A549 (cell line): ENCODE measurements at regions not wholly inside any gene's neighbourhood (a gene's known extent, or its start where the extent isn't known, plus 50 kb on each side); places are given as distances from the start of the nearest gene placed in this dataset.
A peak's percentile ranks its signal among the peaks of the same experiment; 100 is the strongest.

Source experiments
- ATAC-seq, 2 experiments: fragments of 200-7000 bp in 1 of 2; fragments of >200 bp in 1 of 2; cut with Nextera tagmentation in 1 of 2; cut with Tn5 transposase in 1 of 2; 3 replicates each; pipeline versions ENCODE4 v1.8.0 to v1.9.1; 2018 to 2020; ENCODE audit warnings: mild to moderate bottlenecking in 1 of 2, moderate library complexity in 1 of 2
- CTCF ChIA-PET: fragments of 300-600 bp; sonication (Branson Sonifier 250); formaldehyde crosslinking; extraction: SDS; loops from one replicate; lab custom pipeline; 2021; ENCODE audit warnings: antibody characterized with exemption, inconsistent platforms; lab: Yijun Ruan, JAX
- POLR2A ChIA-PET: fragments of 350-600 bp; formaldehyde crosslinking; extraction: SDS; loops from one replicate; lab custom pipeline; 2021; ENCODE audit warnings: antibody characterized with exemption, inconsistent platforms; lab: Yijun Ruan, JAX
- DNase-seq, 2 experiments: peaks; one replicate each; pipeline versions ENCODE4 v3.0.0 to v3.0.0-alpha.2; 2011 to 2016; ENCODE audit warnings: low read depth in 1 of 2, low spot score in 1 of 2
- FAIRE-seq: peaks from 2 replicates; lab custom pipeline; 2011; peaks lifted over from hg19 to GRCh38; lab: Jason Lieb, UNC
- H3K27ac ChIP-seq, 2 experiments: fragments of >200 bp; sonication (Bioruptor Twin); formaldehyde crosslinking; 3 replicates each; pipeline ENCODE4 v1.5.1; 2016 to 2017
- H3K4me1 ChIP-seq: fragments of >200 bp; sonication (Bioruptor Twin); formaldehyde crosslinking; 3 replicates; pipeline ENCODE4 v1.6.1; 2016
- H3K4me2 ChIP-seq: fragments of >200 bp; sonication (Bioruptor Twin); formaldehyde crosslinking; 3 replicates; pipeline ENCODE4 v1.6.1; 2016
- H3K4me3 ChIP-seq: fragments of >200 bp; sonication (Bioruptor Twin); formaldehyde crosslinking; 3 replicates; pipeline ENCODE4 v1.5.1; 2016
- H3K9me3 ChIP-seq: fragments of >200 bp; sonication (Bioruptor Twin); formaldehyde crosslinking; 3 replicates; pipeline ENCODE4 v1.6.1; 2016
- BHLHE40 ChIP-seq: IDR thresholded peaks from 2 replicates; pipeline ENCODE4 v1.6.1; 2012; ENCODE audit warnings: low read depth, low read length, inconsistent platforms
- CBX8 ChIP-seq: fragments of 200-600 bp; sonication (generic); IDR thresholded peaks from 2 replicates; pipeline ENCODE4 v1.6.1; 2016
- CEBPB ChIP-seq, 2 experiments: fragments of >200 bp in 1 of 2; sonication (Bioruptor Twin) in 1 of 2; formaldehyde crosslinking in 1 of 2; IDR thresholded peaks; 2 replicates each; pipeline ENCODE4 v1.6.1; 2012 to 2016
- CHD4 ChIP-seq: fragments of 200-600 bp; sonication (generic); IDR thresholded peaks from 2 replicates; pipeline ENCODE4 v1.6.1; 2016; ENCODE audit warnings: antibody characterized with exemption, mild to moderate bottlenecking, borderline replicate concordance
- EHMT2 ChIP-seq: fragments of 200-600 bp; sonication (generic); IDR thresholded peaks from 2 replicates; pipeline ENCODE4 v1.6.1; 2016; ENCODE audit warnings: antibody characterized with exemption, low read depth, mild to moderate bottlenecking, moderate library complexity
- FOXS1 ChIP-seq: fragments of 250-450 bp; sonication (Bioruptor Pico); IDR thresholded peaks from 2 replicates; pipeline ENCODE4 v1.5.0; 2020; ENCODE audit warnings: mild to moderate bottlenecking, moderate library complexity
- GATA3 ChIP-seq: IDR thresholded peaks from 2 replicates; pipeline ENCODE4 v1.6.1; 2012; ENCODE audit warnings: borderline replicate concordance
- HDAC2 ChIP-seq: fragments of 200-600 bp; sonication (generic); IDR thresholded peaks from 2 replicates; pipeline ENCODE4 v1.6.1; 2016
- HES2 ChIP-seq: fragments of >200 bp; sonication (Bioruptor Twin); formaldehyde crosslinking; IDR thresholded peaks from 2 replicates; pipeline ENCODE4 v1.6.1; 2016
- HEYL ChIP-seq: fragments of 250-450 bp; sonication (Bioruptor Pico); IDR thresholded peaks from 2 replicates; pipeline ENCODE4 v1.8.0; 2021; ENCODE audit warnings: mild to moderate bottlenecking, moderate library complexity
- HOXA7 ChIP-seq: fragments of 250-450 bp; sonication (Bioruptor Pico); IDR thresholded peaks from 2 replicates; pipeline ENCODE4 v1.5.0; 2020; ENCODE audit warnings: mild to moderate bottlenecking, moderate library complexity
- KDM5A ChIP-seq: fragments of 200-600 bp; sonication (generic); IDR thresholded peaks from 2 replicates; pipeline ENCODE4 v1.6.1; 2016; ENCODE audit warnings: antibody characterized with exemption, mild to moderate bottlenecking
- MAFK ChIP-seq: fragments of 450-650 bp; IDR thresholded peaks from 2 replicates; pipeline ENCODE4 v1.6.1; 2014; ENCODE audit not compliant: partially characterized antibody
- MAZ ChIP-seq: fragments of 150-350 bp; IDR thresholded peaks from 2 replicates; pipeline ENCODE4 v1.6.1; 2014; ENCODE audit warnings: antibody characterized with exemption, low read depth, low read length, borderline replicate concordance
- MYC ChIP-seq: IDR thresholded peaks from 2 replicates; pipeline ENCODE4 v1.6.1; 2012; ENCODE audit warnings: mild to moderate bottlenecking, inconsistent platforms, low read length, improper control_type of control experiment, borderline replicate concordance
- NFE2L2 ChIP-seq: fragments of 150-350 bp; conservative IDR thresholded peaks from 2 replicates; pipeline ENCODE4 v1.6.1; 2014; ENCODE audit warnings: low read length
- NR3C1 ChIP-seq: fragments of >200 bp; sonication (Bioruptor Twin); formaldehyde crosslinking; IDR thresholded peaks from 3 replicates; pipeline ENCODE4 v1.6.1; 2017
- PHF8 ChIP-seq: fragments of 200-600 bp; sonication (generic); IDR thresholded peaks from 2 replicates; pipeline ENCODE4 v1.6.1; 2016; ENCODE audit warnings: low read depth, mild to moderate bottlenecking, antibody characterized with exemption, moderate library complexity, borderline replicate concordance
- RAD21 ChIP-seq, 2 experiments: fragments of >200 bp in 1 of 2; sonication (Bioruptor Twin) in 1 of 2; formaldehyde crosslinking in 1 of 2; IDR thresholded peaks in 1 of 2; conservative IDR thresholded peaks in 1 of 2; 2 replicates in 1 of 2; 3 replicates in 1 of 2; pipeline ENCODE4 v1.6.1; 2012 to 2018; ENCODE audit warnings: inconsistent platforms in 1 of 2
- RCOR1 ChIP-seq: fragments of 150-350 bp; IDR thresholded peaks from 2 replicates; pipeline ENCODE4 v1.6.1; 2014; ENCODE audit warnings: antibody characterized with exemption, low read length, low read depth
- SMC3 ChIP-seq: fragments of >200 bp; sonication (Bioruptor Twin); formaldehyde crosslinking; IDR thresholded peaks from 3 replicates; pipeline ENCODE4 v1.6.1; 2018; ENCODE audit warnings: inconsistent platforms
- SREBF2 ChIP-seq: fragments of 450-650 bp; IDR thresholded peaks from 2 replicates; pipeline ENCODE4 v1.6.1; 2014; ENCODE audit warnings: mild to moderate bottlenecking, moderate library complexity
- TP53 ChIP-seq: fragments of 250-450 bp; sonication (Bioruptor Pico); IDR thresholded peaks from 2 replicates; pipeline ENCODE4 v1.5.0; 2021; ENCODE audit warnings: mild to moderate bottlenecking, moderate library complexity
- USF2 ChIP-seq: fragments of 450-650 bp; IDR thresholded peaks from 2 replicates; pipeline ENCODE4 v1.6.1; 2014; ENCODE audit warnings: antibody characterized with exemption
- ZC3H11A ChIP-seq: fragments of 450-650 bp; IDR thresholded peaks from 2 replicates; pipeline ENCODE4 v1.6.1; 2014; ENCODE audit warnings: antibody characterized with exemption, mild to moderate bottlenecking
- ZNF302 ChIP-seq: fragments of 250-450 bp; sonication (Bioruptor Pico); IDR thresholded peaks from 2 replicates; pipeline ENCODE4 v1.9.0; 2021; ENCODE audit warnings: inconsistent platforms, mild to moderate bottlenecking, moderate library complexity
- WGBS: methylation state at CpG from one replicate; pipeline ENCODE4 v1.1.6; 2017; ENCODE audit errors: missing lambda C conversion rate; 5-methylcytosine and 5-hydroxymethylcytosine counted together
- TF ChIP-seq, protein P1 (sequence below): IDR thresholded peaks from 2 replicates; pipeline ENCODE4 v1.6.1; 2012; ENCODE audit warnings: low read depth, borderline replicate concordance
- TF ChIP-seq, protein P2 (sequence below): fragments of >200 bp; sonication (Bioruptor Twin); formaldehyde crosslinking; IDR thresholded peaks from 3 replicates; pipeline ENCODE4 v1.5.1; 2016

- H3K9me3 ChIP-seq, result no peaks in the 10 kb centered on the region
- ChIA-PET POLR2A (interaction anchor here (0.6 to 1.0 kb wide), 2 partner anchors 103 to 516 kb away, joined by 3 to 6 read pairs; no protein-coding TSS in a partner anchor), CTCF (interaction anchor here (1.2 to 3.8 kb wide), 4 partner anchors 72 to 600 kb away, joined by 4 to 40 read pairs (median 5); no protein-coding TSS in a partner anchor)
- H3K4me3 ChIP-seq, result no peak overlapping the region
- no peak overlapping the region; the same call in 2 of the 3 replicates for H3K4me2 ChIP-seq
- H3K4me1 ChIP-seq, result peaks cover 74% of the 10 kb centered on the region
- ATAC-seq (no peak), DNase-seq (no peak), FAIRE-seq (no peak)
- TF ChIP-seq BHLHE40, result no peak
- TF ChIP-seq HEYL (CRISPR knock-in tag), result no peak
- TF ChIP-seq, protein P1, sequence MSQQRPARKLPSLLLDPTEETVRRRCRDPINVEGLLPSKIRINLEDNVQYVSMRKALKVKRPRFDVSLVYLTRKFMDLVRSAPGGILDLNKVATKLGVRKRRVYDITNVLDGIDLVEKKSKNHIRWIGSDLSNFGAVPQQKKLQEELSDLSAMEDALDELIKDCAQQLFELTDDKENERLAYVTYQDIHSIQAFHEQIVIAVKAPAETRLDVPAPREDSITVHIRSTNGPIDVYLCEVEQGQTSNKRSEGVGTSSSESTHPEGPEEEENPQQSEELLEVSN, result no peak
- no peak for TF ChIP-seq RCOR1
- TF ChIP-seq ZNF302 (CRISPR knock-in tag), result no peak
- TF ChIP-seq KDM5A, result no peak
- TF ChIP-seq GATA3, result no peak
- no peak for TF ChIP-seq NFE2L2
- TF ChIP-seq HES2, result no peak
- TF ChIP-seq NR3C1, result no peak
- TF ChIP-seq CEBPB (IDR thresholded peaks at IDR 0.05), result no peak
- TF ChIP-seq SMC3, result no peak
- TF ChIP-seq RAD21 (conservative IDR thresholded peaks at IDR 0.05 in 1 of 2, IDR thresholded peaks at IDR 0.05 in 1 of 2), result no peak
- TF ChIP-seq MAFK, result no peak
- 94% methylated on average over 5 of the region's 5 CpGs for WGBS
- peak overlapping the region; percentile 94 to 98 for H3K27ac ChIP-seq
Observed at GRCh38 chr4:140255467-140255866, 101.5 kb upstream of the MAML3 start.

DNA sequence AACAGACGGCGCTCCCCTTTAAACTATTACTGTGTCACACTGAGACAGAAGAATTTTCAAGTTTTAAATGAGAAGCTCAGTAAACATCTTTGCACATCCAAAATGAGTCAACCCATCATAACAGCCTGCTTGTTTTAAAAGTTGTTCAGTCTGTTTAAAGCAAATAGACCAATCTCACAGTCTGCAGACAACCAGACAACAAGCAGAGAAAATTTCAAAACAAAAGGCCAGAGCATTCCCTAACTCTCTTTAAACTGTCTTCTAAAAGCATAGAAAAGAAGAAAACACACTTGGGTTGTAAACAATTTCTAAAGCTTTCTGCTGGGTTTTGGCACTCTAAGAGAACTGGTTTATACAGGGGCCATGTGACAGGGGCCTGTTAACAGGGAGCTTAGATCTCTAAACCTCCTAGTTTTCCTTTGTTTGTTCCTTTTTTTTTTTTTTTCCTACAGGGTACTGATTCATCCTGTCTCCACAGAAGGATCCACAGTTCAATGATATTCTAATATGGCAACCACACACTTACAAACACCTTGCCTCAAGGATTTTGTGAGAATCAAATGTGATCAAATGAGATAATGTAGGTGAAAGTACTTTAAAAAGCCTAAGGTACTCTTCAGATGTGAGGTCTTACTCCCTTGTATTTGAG lies 100.8 kb upstream of the MAML3 start:
- CTCF ChIA-PET, result interaction anchor here (0.7 to 3.8 kb wide), 10 partner anchors 58 to 599 kb away, joined by 3 to 40 read pairs (median 4); partner anchors contain the start of gene SCOC
- 59% methylated on average over 2 of the region's 2 CpGs for WGBS
- no peak for FAIRE-seq
- DNase-seq, result no peak
- Histone ChIP-seq H3K9me3 (no peaks in the 10 kb centered on the region), H3K4me2 (peak overlapping the region; percentile 47), H3K4me1 (peaks cover 67% of the 10 kb centered on the region), H3K27ac (peak overlapping the region; percentile 94 to 98), H3K4me3 (no peak overlapping the region)
- POLR2A ChIA-PET, result interaction anchor here (0.5 to 1.0 kb wide), 2 partner anchors 91 to 103 kb away, joined by 3 read pairs; no protein-coding TSS in a partner anchor
- TF ChIP-seq MAZ, result no peak
- TF ChIP-seq EHMT2, result no peak
- TF ChIP-seq NFE2L2, result no peak
- TF ChIP-seq HOXA7, result no peak
- no peak for TF ChIP-seq ZC3H11A
- TF ChIP-seq CBX8, result no peak
- no peak for TF ChIP-seq HES2
- no peak for TF ChIP-seq CHD4
- TF ChIP-seq USF2, result no peak
- TF ChIP-seq, protein P2, sequence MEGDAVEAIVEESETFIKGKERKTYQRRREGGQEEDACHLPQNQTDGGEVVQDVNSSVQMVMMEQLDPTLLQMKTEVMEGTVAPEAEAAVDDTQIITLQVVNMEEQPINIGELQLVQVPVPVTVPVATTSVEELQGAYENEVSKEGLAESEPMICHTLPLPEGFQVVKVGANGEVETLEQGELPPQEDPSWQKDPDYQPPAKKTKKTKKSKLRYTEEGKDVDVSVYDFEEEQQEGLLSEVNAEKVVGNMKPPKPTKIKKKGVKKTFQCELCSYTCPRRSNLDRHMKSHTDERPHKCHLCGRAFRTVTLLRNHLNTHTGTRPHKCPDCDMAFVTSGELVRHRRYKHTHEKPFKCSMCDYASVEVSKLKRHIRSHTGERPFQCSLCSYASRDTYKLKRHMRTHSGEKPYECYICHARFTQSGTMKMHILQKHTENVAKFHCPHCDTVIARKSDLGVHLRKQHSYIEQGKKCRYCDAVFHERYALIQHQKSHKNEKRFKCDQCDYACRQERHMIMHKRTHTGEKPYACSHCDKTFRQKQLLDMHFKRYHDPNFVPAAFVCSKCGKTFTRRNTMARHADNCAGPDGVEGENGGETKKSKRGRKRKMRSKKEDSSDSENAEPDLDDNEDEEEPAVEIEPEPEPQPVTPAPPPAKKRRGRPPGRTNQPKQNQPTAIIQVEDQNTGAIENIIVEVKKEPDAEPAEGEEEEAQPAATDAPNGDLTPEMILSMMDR, result no peak
- TF ChIP-seq FOXS1, result no peak
- no peak for TF ChIP-seq SMC3
- no peak for TF ChIP-seq TP53 (CRISPR knock-in tag)
- no peak for TF ChIP-seq HDAC2
- no peak for TF ChIP-seq SREBF2
- no peak for TF ChIP-seq PHF8
- no peak for TF ChIP-seq MYC
- ATAC-seq, result no peak
